Right hindlimb (tissue), 1 donor: ENCODE measurements at regions not wholly inside any gene's neighbourhood (a gene's known extent, or its start where the extent isn't known, plus 50 kb on each side); places are given as distances from the start of the nearest gene placed in this dataset.
"Not testable (repeated sequence)": the region's sequence is repeated elsewhere in the genome, so short reads cannot be mapped to it uniquely, and the experiment has no call there.

ENCODE experiments used
- DNase-seq: peaks from one replicate; pipeline ENCODE4 v3.0.0-alpha.2; 2018

- DNase-seq: no peak
Observed at GRCh38 chr3:110851736-110852135, 219.9 kb upstream of the NECTIN3 start.

DNA sequence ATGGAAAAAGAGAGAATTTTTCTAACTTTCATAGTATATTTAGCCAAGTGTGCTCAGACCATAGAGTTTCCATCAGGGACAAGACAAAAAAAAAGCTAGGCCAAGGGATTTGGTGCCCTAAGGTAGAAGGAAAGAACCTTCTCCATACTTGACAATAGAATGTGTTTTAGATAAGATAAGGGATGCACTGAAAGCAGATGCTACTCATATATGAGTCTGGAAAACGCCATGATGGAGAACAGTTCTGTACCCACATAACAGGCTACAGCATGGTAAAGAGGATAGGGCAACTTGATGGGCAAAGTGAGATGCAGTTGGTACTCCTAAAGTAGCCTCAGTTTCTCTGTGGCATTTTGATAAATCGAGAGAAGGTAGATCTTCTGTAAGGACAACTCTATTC, 216.4 kb upstream of the NECTIN3 start:
- no peak for DNase-seq

DNA sequence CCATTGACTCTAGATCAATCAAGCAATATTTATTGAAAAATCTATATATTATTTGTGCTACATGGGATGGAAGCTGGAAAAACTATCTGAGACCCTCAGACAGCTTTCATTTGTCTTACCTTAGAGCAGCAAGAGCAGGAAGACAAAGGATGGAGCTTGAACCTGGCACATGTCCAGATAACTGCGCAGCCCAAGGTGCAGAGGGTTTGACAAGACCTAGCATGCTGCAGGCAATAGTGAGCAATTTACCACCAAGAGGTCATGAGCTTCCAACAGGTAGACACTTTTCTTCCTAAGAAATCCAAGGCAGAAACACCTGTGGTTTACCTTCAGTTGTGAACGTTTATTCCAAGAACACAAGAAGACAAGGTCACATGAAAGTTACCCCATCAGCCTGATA, 214.7 kb upstream of the NECTIN3 start:
- DNase-seq: no peak

DNA sequence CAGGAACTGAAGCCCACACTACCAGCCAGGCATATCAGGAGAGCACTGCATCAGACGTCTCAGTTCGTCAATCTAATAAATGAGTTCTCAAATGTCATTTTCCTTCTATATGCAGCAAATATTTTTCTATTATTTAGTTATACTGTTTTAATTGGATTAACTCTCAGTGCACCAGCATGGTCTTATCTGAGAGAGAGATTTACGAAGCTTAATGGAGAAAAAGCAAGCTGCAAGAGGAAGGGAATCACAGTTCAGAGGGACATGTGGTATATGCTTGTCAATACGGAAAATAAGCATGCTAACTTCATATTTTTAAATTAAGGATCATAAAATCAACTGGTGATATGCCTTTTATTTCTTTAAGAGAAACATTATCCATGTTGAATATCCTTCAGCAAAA, 213.1 kb upstream of the NECTIN3 start:
- DNase-seq: no peak

GRCh38 chr3:110859336-110859735, 212.3 kb upstream of the NECTIN3 start:
- no peak for DNase-seq

- no peak for DNase-seq
Observed at GRCh38 chr3:110859993-110860392, 211.6 kb upstream of the NECTIN3 start.

GRCh38 chr3:110865934-110866333, 205.7 kb upstream of the NECTIN3 start:
- DNase-seq: no peak

DNA sequence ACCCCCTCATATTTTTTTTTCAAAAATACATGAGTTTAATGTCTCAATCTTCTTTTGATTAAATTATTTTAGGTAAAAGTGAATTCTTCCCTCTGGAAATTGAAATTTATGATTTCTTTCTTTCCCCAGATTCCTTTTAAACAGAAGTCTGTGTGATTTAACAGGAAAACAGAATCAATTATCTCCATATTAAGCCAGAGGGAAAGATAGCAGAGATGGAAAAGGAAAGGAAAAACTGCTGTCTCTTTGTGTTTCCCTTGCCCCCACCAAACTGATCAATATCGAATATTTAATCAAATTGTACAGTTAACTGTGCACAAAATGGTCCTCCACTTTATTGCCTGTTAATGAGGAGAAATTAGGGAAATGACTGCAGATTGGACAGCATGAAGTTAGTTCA, 203.5 kb upstream of the NECTIN3 start:
- DNase-seq: no peak

- no peak for DNase-seq
Observed at GRCh38 chr3:110869736-110870135, 201.9 kb upstream of the NECTIN3 start.

GRCh38 chr3:110871869-110872268, 199.7 kb upstream of the NECTIN3 start:
- DNase-seq: no peak

- no peak for DNase-seq
Observed at GRCh38 chr3:110878692-110879091, 192.9 kb upstream of the NECTIN3 start.

- peak; percentile 24 for DNase-seq
Observed at GRCh38 chr3:110881069-110881468, 190.5 kb upstream of the NECTIN3 start.

GRCh38 chr3:110886222-110886893, 185.3 kb upstream of the NECTIN3 start:
- DNase-seq: no peak

DNA sequence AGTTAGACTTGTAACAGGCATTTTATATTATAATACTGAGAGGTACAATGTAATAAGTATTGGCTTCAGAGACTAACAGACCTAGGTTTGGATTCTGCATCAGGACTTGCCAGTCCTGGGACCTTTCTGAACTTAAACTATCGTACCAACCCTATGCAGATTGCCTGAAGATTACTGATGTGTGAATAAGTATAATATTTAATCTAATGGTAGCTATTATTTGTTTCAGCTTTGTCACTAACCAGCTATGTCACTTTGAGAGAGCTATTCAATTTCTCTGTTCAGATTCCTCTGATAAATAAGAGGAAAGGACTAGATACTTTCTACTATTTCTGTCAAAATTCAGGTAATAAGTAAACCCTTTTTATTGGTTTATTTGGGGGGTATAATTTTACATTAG, 184.4 kb upstream of the NECTIN3 start:
- no peak for DNase-seq

- DNase-seq: not testable (repeated sequence)
Observed at GRCh38 chr3:110888625-110889375, 182.8 kb upstream of the NECTIN3 start.

- DNase-seq: not testable (repeated sequence)
Observed at GRCh38 chr3:110889376-110889699, 182.3 kb upstream of the NECTIN3 start.

DNA sequence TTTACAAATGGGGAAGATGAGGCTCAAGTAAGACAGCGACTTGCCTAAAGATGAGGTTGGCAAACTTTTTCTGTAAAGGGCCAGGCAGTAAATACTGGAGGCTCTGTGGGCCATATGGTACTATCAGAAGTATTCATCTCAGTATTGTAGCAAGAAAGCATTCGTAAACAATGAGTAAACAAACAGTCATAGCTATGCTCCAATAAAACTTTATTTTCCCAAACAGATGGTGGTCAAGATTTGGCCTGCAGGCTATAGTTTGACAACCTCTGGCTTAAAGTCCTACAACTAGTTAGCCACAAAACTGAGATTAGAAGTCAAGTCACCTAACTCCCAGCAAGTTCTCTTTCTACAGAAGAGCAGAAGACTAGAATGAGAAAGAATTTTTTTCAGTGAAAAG, 177.0 kb upstream of the NECTIN3 start:
- DNase-seq: no peak

DNA sequence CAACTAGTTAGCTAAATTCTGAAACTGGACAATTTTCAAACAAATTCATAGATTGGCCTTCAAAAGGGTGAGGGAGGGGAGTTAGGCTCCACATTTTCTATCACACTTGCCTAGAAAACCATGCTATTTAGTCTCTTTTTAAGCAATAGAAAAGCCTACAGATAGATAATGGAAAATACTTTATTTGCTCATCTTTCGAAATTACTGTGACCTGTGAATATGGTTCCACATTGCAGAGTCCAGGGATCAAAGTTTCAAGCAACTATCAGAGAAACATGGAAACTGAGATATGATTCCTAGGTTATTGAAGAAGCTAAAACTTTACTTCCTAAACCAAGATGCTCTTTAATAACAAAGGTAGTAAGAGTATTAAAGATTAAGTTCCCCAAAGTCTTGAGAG, 176.6 kb upstream of the NECTIN3 start:
- DNase-seq: no peak

GRCh38 chr3:110897046-110897445, 174.6 kb upstream of the NECTIN3 start:
- no peak for DNase-seq

GRCh38 chr3:110900576-110900975, 171.0 kb upstream of the NECTIN3 start:
- DNase-seq: no peak

GRCh38 chr3:110901536-110901935, 170.1 kb upstream of the NECTIN3 start:
- DNase-seq: no peak

- no peak for DNase-seq
Observed at GRCh38 chr3:110902453-110903085, 169.0 kb upstream of the NECTIN3 start.

DNA sequence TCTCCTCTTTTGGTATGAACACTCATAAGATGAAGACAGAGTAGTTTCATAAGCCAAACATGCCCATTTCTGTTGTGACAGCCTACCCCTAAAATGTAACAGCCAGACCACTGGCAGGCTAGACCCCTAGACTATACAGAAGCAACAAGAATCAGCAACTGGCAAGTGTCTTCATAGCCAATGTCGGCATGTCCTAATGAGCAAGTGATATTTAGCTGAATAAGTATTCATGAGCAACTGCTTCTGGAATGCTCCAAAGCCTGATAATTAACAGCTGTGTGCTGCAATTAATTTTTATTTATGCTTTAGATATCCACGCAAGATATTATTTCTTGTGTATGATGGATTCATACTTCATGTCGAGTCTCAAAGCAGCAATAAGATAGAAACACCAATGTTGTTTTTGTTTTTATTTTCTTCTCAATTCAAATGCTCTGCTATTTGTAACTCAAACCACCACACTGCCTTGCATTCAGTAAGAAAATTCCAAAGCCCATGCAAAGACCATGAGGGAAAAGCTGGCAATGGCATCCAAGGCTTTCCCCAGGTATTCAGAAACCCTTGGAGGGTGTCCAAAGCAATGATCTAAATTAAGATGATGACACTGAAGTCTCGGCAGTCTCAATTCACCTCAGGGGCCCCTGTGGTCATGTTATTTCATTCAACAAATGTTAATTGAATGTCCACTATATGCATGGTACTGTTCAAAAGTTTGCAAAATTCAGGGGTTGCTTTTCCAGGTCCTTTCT, 167.7 kb upstream of the NECTIN3 start:
- DNase-seq: no peak

GRCh38 chr3:110904520-110904890, 167.1 kb upstream of the NECTIN3 start:
- DNase-seq: no peak
